Endometrium (tissue), 2 donors: ENCODE measurements at regions not wholly inside any gene's neighbourhood (a gene's known extent, or its start where the extent isn't known, plus 50 kb on each side); places are given as distances from the start of the nearest gene placed in this dataset.
"Not testable (repeated sequence)": the region's sequence is repeated elsewhere in the genome, so short reads cannot be mapped to it uniquely, and the experiment has no call there.

Experiments
- FAIRE-seq: peaks from 2 replicates; lab custom pipeline; 2012; peaks lifted over from hg19 to GRCh38; lab: Jason Lieb, UNC
- donor health status: control.
- donor health status: control.

DNA sequence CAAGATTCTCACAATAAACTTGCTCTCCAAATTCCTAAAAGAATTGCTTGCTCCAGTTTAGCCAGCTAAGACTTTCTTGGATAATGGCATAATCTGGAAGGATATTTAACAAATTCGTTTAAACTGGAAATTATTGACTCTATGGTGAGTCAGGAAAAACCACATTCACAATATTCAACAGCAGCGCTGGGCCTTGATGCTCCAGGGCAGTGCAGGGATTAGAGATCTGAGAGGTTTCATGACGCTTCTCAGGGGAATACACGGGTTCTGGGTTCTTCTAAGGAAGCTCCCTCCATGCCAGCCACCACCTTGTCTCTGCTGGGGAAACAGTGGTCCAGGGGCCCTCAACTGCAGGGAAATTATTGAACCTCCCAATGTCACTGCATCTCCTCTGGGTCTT lies 123.3 kb upstream of the FAM20C start:
- FAIRE-seq = peak; percentile 79

DNA sequence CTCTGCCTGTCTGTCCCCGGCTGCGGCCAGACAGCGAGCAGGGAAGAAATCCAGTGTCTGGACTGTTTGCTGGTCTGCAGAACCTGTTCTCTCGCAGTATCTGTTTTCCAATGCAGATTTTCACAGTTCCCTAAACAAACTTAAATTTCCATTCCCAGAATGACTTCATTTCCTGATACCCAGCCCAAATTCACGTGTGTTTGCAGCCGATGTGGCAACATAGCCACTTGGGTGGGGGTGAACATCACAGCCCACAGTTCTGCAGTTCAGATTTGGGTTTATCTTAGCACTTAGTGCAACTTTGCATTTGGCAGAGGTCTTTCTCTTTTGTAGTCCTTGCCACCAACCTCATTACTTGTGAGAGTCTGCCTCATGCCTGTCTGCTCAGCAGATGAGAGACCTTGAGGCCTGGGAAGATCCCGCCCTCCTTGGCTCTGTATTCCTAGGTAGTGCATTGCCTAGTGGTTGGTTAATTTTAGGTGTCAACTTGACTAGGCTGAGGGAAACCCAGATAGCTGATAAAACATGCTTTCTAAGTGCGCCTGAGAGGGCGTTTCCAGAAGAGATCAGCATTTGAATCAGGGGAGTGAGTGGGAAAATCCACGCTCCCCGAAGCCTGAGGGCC lies 122.8 kb upstream of the FAM20C start:
- peak; percentile 12 for FAIRE-seq

DNA sequence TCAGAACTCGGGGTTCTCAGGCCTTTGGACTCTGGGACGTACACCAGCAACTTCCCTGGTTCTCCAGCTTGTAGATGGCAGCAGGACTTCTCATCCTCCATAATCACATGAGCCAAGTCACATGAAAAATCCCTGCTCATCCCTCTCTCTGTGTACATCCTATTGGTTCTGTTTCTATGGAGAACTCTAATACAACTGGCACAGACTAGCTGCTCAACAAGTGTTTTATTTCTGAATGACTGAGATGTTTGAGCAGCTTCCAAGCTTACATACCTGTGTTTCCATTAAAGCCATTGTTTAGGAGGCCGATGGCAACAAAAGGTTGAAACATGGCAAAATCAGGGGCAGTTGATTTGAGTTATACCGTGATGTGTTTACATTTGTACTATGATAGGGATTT lies 122.2 kb upstream of the FAM20C start:
- peak; percentile 95 for FAIRE-seq

DNA sequence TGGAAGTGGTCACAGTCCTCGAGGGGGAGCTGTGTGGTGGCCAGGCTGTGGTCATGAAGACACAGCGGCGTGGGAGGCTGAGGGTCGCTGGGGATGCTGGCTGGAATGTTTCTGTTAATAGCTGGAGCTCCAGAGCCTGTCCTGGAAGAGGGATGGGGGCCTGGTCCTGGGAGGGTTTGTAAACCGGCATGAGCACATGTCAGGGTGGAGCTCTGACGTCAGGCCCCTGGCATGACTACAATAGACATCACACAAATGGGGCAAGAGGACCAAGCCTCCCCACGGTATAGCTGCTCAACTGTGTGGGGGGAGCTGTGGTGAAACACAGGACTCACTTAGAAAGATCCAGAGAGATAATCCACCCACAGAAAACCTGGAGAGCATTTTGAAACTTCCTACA lies 121.4 kb upstream of the FAM20C start:
- peak; percentile 4 for FAIRE-seq

DNA sequence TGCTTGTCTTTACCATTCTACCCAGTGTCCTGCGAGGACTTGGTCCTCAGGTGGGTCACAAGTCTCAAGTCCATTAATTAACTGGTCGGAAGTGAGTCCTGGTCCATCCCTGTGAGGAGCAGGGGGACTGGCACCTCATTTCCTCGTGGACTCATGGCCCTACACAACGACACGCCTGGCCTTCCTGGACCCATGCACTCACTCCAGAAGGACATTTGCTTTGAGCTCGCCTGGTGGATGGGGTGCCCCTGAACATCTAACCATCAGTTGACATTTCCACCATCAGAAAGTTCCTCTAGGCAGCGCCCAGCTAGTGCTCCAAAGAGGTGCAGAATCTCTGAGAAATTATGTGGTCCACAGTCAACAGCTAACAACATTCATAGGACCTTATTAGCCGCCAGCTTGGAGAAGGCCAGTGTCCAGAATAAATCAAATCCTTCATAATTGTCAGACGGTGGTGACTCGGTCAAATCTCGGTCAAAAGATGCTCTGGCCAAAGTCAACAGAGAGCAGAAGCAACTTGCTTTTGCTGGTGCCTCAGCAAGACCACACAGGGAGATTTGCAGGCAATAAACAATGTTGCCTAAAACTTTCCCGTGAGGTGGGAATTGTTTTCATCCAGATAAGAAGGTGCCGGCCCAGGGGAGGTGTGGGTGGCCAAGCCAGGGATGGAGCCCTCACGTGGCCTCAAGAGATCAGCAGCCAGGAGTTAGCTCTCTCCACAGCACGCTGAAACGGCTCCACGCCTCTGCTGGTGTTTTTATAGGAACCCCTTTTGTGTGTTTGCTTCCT lies 119.9 kb upstream of the FAM20C start:
- peak; percentile 59 for FAIRE-seq

DNA sequence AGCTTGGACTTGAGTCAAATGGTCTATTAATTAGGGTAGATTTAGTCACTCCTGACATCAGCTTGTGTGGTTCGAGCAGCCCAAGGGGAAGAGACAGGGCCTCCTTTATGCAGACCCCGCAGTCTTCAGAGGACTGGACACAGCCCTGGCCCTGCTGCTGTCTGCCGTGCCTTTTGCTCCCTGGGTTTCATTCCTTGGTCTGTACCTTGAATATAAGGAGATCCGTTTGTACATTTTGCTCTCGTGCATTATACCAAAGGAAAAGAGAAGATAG lies 119.4 kb upstream of the FAM20C start:
- FAIRE-seq = not testable (repeated sequence)

DNA sequence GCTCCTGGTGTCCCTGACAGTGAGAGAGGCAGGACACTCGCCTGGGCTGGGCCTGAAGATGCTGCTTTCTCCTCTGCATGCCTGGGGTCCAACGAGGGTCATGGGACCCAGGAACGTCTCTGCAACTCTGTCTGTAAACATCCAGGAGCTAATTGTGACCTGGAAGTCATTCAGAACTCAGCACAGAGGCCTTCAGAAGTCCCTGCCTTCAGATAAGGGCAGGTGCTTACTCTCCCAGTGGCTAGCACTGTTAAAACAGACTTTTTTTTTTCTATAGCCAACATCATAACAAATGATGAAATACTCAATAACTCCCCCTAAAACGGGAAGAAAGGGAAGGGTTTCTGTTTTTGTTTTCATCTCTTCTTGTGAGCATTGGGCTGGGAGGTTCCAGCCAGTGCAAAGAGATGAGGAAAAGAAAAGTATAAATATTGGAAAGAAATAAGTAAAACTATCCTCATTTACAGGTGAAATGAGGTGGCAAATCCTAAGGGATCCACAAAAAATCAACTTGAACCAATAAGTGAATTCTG lies 118.3 kb upstream of the FAM20C start:
- not testable (repeated sequence) for FAIRE-seq

DNA sequence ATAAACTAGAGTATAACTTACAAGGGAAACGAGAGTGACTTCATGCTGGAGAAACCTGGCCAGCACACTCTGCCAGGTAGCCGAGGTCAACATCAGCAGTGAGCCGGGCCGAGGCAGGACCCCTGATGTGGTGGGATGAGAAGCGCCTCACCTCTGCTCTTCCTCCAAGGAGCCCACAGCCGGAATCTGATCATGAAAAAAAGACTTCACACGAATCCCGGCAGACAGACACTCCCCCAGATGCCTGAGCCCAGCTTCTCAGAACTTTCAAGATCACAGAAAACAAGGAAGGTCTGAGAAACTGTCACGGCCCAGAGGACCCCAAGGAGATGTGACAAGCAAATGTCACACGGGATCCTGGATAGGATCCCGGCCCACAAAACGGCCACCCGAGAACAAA lies 116.9 kb upstream of the FAM20C start:
- FAIRE-seq = not testable (repeated sequence)

DNA sequence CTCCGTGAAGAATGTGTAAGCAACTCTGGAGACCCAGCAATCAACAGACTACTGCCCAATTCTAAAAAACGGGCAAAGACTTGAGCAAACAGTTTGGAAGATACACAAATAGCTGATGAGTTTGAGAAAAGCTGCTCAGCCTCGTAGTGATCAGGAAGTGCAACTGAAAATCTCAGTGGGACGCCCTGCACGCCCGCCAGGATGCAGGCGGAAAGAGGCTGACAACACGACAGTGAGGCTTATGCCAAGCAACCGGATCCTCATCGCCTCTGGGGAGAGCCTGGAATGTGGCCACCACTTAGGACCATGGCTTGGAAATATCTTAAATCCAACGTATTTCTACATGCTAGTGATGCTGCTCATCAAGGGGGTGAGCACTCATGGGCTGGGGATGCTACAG lies 116.2 kb upstream of the FAM20C start:
- FAIRE-seq = not testable (repeated sequence)

DNA sequence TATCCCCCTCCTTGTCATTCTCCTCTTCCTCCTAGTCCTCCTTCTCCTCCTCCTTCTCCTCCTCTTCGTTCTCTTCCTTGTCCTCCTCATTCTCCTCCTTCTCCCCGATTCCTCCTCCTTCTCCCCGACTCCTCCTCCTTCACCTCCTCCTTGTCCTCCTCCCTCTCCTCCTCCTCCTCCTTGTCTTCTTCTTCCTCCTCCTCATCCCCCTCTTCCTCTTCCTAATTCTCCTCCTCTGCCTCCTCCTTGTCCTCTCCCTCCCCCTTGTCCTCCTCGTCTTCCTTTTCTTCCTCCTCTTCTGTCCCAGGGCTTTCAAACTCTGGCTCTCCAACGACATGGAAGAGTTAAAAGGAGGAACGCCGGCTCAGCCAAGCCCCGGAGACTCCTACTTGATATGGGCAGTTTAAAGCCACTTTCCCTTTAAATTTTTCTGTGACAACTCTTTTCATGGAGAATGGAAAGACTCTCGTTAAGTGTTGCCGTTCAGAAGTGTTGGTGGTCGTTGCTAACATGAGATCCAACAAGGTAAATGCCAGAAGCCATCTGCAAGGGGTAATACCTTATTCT lies 115.5 kb upstream of the FAM20C start:
- not testable (repeated sequence) for FAIRE-seq

DNA sequence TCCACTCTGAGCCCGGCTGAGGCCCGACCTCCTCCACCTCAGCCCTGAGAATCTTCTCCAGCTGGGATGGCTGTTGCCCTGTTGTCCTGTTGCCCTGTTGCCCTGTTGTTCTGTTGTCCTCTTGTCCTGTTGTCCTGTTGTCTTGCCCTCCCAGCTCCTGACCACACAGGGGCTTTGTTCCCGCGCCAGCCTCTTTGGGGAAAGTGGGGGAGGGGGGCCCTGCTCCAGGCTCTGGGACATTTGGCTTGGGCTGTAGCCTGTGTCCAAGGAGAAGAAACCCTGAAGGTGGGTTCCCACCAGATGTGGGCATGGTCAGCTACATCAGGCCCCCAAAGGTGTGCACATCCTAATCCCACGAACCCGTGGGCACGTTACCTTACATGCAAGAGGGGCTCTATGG lies 113.5 kb upstream of the FAM20C start:
- FAIRE-seq = not testable (repeated sequence)

DNA sequence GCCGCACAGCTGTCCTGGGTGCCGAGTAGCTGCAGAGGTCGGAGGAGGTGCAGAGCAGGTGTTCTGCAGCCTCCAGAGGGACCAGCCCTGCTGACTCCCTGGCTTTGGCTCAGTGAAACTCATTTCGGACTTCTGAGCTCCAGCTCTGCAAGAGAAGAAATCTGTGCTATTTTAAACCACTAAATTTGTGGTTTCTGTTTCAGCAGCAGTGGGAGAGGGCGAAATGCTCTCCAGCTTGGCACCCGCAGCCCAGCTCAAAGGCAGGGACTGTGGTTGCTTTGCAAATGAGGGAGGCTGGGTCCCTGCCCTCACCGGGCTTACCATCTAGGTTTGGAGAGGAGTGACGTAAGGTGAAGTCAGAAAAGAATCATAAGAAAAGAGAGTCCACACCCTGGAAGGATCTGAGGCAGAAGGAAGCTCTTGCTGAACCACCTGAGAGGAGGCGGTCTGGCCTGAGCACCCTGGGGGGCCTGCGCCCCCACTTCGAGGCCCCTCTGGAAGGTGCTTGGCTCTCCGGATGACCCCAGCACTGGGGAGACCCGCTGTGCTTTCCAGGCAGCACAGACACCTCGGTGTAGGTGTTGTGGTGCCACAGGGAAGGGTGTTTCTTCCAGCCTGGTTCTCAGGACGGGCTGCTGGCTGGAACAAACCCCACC lies 112.8 kb upstream of the FAM20C start:
- FAIRE-seq = not testable (repeated sequence)

DNA sequence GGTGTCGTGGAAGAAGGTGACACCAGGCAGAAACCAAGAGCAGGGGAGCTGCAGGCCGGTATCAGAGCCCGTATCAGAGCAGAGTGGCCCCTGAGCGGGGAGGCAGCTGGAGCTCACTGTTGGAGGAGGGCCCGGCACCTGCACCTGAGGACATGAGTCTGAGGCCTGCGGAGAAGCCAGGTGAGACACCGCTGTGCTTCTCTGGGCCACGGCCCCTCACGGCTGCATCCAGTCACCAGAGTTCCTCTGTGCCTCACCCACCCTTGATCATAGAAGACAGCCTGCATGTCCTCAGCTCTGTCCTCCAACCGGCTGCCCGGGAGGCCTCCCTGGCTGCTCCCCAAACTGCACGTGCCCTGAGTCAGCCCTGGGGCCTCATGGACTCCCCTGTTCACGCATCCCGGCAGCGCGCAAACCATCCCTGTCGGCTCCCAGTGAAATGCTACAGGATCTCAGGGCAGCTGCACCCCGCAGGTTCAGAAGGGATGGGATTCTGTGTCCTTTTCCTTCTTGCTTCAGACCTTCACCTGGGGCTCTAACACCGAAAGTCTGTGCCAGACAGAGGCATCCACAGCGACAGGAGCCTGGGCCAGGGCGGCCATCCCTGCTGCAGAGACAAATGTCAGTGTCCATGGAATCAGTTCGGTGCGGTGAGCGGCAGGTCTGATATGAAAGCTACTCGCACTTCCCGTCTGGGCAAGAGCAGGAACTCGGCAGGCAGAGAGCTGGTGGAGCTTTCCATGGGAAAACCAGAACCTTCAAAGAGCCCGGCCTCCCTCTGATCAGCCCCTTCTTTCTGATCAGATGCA lies 111.9 kb upstream of the FAM20C start:
- FAIRE-seq = no peak

DNA sequence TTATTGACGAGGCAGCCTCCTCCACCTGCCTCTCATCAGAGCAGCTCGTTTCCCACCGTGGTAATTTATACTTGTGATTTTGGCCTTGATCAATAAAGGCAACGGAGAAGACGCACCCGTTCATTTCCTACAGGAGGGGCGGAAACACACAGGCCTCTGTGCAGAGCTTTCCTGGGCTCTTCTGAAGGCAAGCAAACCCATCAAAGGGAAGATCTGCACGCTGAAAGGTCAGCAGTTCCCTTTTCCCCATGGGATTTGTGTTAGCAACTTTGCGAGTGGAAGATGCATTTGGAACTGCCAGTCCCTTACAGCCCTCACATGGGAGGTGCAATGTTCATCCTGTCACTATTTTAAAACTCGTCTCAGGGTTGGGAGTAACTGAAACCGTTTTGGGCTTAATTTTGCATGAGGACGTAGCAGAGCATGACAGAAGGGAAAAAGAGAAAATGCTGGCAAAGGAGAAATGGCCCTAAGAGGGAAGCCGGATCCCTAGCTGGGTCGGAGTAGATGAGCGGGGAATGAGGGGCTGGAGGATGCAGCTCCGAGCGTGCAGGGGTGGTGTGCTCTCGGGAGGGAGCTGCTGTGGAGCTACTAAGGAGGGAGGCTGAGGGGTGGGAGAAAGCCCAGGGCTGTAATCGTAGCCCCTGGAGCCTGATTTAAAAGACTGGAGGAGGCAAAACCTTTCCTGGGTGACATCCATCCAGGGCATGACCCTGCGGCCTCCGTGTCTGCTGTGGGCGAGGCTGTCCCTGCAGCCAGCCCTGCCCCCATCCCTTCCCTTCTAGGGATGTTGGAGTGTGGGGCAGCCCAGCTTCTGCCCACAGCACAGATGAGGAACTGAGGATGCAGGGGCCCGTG lies 111.1 kb upstream of the FAM20C start:
- FAIRE-seq = no peak

DNA sequence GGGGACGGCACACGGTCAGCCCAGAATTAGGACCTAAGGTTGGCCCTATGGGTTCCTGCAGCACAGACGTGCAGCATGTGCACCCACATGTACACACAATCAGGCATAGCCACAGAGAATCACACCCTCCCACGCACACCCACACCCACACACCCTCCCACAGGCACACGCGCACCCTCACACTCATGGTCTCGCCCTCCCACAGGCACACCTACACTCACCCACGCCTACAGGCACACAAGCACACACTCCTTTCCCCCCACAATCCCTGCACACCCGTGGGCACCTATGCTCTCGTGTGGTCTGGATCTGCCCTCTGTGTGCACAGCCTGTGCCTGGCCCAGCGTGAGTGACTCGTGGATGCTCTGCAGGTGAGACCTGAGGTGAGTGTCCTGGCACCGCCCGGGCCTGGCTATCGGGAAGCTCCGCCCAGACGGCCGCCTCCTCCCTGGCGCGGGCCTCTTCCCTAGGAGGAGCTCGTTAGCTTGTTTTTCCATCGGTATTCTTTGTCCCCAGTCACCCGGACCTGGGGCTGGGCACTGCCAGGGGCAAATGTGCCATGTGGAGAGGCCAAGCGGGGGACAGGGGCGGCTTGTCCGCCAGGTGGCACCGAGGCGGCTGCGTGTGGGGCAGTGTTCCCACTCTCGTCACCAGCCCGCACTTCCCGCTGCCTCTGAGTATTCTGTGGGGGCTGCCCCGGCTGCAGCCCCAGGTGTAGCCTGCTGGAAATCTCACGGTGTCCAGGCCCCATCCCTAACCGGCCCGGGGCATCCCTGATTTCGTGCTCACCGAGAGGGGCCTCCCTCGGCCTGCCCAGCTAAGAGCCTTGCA lies 110.2 kb upstream of the FAM20C start:
- no peak for FAIRE-seq

DNA sequence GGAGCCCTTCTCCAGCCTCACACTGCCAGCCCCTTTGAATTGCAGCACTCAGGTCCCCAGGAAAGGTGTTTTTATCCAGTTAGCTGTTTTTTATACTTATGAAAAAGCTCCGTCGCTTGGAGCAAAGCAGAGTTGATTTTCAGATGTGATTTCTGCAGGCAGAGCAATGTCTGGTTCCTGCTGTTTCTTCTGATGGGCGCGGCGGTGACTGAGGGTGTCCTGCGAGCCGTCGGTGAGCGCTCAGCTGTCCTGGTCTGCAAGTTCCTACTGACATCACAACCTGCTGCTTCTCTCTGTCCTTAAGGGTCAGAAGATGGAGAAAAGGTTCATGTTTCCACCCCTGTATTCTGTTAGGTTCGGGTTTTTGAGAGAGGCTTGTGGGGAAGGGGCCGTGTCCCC lies 109.6 kb upstream of the FAM20C start:
- FAIRE-seq = no peak

DNA sequence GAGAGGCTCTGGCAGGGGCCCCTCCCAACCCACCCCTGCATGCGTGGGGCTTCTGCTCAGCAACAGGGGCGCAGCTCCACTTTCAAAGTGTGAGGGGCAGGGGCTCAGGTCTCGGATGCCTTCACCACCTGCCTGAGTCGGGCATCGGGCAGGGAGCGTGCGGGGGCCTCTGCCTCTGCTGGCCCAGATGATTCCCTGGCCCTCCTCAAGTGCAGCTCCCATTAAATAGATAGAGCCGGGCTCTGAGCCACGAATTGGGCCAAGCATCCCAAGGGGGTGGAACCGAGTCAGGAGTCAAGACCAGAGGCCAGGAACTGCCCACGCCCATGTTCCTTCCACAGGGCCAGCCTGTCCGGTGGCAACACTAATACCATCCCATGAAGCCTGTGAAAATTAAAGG lies 108.9 kb upstream of the FAM20C start:
- FAIRE-seq = no peak

DNA sequence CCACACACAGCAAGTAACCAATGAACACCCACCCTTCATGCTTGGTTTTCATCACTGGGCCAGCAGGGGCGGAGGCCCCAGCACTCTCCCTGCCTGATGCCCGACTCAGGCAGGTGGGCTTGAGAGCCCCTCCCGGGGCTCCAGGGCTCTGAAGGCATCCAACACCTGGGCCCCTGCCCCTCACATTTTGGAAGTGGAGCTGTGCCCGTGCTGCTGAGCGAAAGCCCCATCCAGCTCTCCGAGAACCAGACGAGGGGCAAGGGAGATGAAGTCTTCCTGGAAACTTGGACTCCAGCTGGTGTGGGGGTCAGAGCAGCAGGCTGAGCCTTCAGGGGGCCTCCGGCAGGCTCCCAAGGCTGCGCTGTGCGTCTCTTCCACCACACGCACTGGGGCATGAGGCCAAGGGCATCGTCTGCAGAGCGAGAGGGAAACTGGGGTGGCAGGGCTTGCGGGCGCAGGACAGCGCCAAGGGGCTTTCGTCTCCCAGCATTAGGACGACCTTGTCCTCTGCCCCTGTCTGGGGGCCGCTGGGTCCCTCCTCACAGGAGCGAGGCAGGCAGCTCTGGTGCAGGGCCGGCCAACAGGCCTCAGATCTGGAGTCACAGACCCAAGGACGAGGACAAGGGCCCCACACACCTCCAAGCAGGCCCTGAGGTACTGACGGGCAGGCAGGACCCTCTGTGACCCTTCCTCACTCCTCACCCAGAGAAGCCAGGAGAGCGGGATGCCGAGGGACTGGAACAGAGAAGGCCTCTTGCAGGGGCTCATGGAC lies 108.3 kb upstream of the FAM20C start:
- FAIRE-seq = no peak

DNA sequence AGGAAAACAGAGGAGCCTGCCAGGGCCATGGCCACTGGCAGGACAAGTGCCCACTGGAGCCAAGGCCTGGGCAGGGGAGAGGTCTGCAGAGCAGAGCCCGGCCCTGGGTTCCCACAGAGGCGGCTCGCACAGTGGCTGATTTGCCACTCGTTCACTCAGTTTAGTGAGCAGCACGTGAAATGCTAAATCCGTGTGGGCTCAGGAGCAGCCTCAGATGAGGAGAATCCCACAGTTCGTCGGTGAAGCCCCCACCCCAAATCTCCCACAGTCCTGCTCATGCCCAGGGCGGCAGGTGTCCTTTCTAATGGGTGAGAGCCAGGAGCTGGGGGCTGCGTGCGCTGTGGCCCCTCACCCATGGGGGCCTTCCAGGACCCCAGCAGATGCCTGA lies 107.7 kb upstream of the FAM20C start:
- FAIRE-seq = no peak
